H9 (cell line): ENCODE measurements at regions not wholly inside any gene's neighbourhood (a gene's known extent, or its start where the extent isn't known, plus 50 kb on each side); places are given as distances from the start of the nearest gene placed in this dataset.

ENCODE experiments used
- DNase-seq: peaks from one replicate; pipeline ENCODE4 v3.0.0-alpha.2; 2017
- H2AFZ ChIP-seq: one replicate; pipeline ENCODE4 v1.6.1; 2013; ENCODE audit warnings: mild to moderate bottlenecking, low read length, control low read depth, moderate library complexity
- H2AK5ac ChIP-seq: 2 replicates; pipeline ENCODE4 v1.6.1; 2013; ENCODE audit warnings: low read length, control low read depth, mixed read lengths; ENCODE audit not compliant: insufficient read length
- H2BK120ac ChIP-seq: one replicate; pipeline ENCODE4 v1.6.1; 2013; ENCODE audit warnings: low read depth, mild to moderate bottlenecking, low read length, control low read depth, inconsistent platforms; ENCODE audit not compliant: poor library complexity, severe bottlenecking
- H2BK12ac ChIP-seq: 2 replicates; pipeline ENCODE4 v1.6.1; 2013; ENCODE audit warnings: low read length, control low read depth, mixed read lengths, low read depth; ENCODE audit not compliant: insufficient read length
- H2BK15ac ChIP-seq: 2 replicates; pipeline ENCODE4 v1.6.1; 2013; ENCODE audit warnings: low read depth, low read length, control low read depth
- H2BK20ac ChIP-seq: one replicate; pipeline ENCODE4 v1.6.1; 2013; ENCODE audit warnings: low read depth, mild to moderate bottlenecking, low read length, control low read depth, inconsistent platforms; ENCODE audit not compliant: poor library complexity, severe bottlenecking
- H2BK5ac ChIP-seq: 2 replicates; pipeline ENCODE4 v1.6.1; 2013; ENCODE audit warnings: low read length, control low read depth, mixed read lengths; ENCODE audit not compliant: insufficient read length
- H3K14ac ChIP-seq: 2 replicates; pipeline ENCODE4 v1.6.1; 2013; ENCODE audit warnings: low read length, control low read depth; ENCODE audit not compliant: insufficient read depth
- H3K18ac ChIP-seq: 2 replicates; pipeline ENCODE4 v1.6.1; 2013; ENCODE audit warnings: low read depth, mild to moderate bottlenecking, mixed read lengths, low read length, control low read depth; ENCODE audit not compliant: insufficient read length
- H3K23ac ChIP-seq: 2 replicates; pipeline ENCODE4 v1.6.1; 2013; ENCODE audit warnings: low read length, control low read depth, mixed read lengths, low read depth; ENCODE audit not compliant: insufficient read length
- H3K23me2 ChIP-seq: 2 replicates; pipeline ENCODE4 v1.6.1; 2013; ENCODE audit warnings: low read depth, mild to moderate bottlenecking, mixed read lengths, low read length, control low read depth; ENCODE audit not compliant: insufficient read length, poor library complexity, severe bottlenecking
- H3K27ac ChIP-seq: 2 replicates; pipeline ENCODE4 v1.5.1; 2013; ENCODE audit warnings: low read length, control low read depth, mixed read lengths, low read depth; ENCODE audit not compliant: insufficient read length
- H3K27me3 ChIP-seq: 2 replicates; pipeline ENCODE4 v1.6.1; 2013; ENCODE audit warnings: low read length, control low read depth, inconsistent platforms; ENCODE audit not compliant: insufficient read depth
- H3K4ac ChIP-seq: 2 replicates; pipeline ENCODE4 v1.6.1; 2013; ENCODE audit warnings: low read depth, mild to moderate bottlenecking, control low read depth, inconsistent platforms, low read length, moderate library complexity
- H3K4me1 ChIP-seq: 2 replicates; pipeline ENCODE4 v1.6.1; 2013; ENCODE audit warnings: low read length, control low read depth, inconsistent platforms; ENCODE audit not compliant: insufficient read depth
- H3K4me2 ChIP-seq: 2 replicates; pipeline ENCODE4 v1.6.1; 2013; ENCODE audit warnings: low read length, control low read depth, mixed read lengths; ENCODE audit not compliant: insufficient read length, insufficient read depth
- H3K56ac ChIP-seq: 2 replicates; pipeline ENCODE4 v1.6.1; 2013; ENCODE audit warnings: low read depth, mild to moderate bottlenecking, mixed read lengths, low read length, control low read depth; ENCODE audit not compliant: insufficient read length
- H3K79me1 ChIP-seq: 2 replicates; pipeline ENCODE4 v1.6.1; 2013; ENCODE audit warnings: low read depth, mild to moderate bottlenecking, moderate library complexity, low read length, control low read depth, inconsistent platforms; ENCODE audit not compliant: insufficient read depth, poor library complexity, severe bottlenecking
- H3K79me2 ChIP-seq: 2 replicates; pipeline ENCODE4 v1.6.1; 2013; ENCODE audit warnings: low read length, control low read depth, inconsistent platforms; ENCODE audit not compliant: insufficient read depth
- H3K9ac ChIP-seq: 2 replicates; pipeline ENCODE4 v1.6.1; 2013; ENCODE audit warnings: low read length, control low read depth, mixed read lengths; ENCODE audit not compliant: insufficient read length; ENCODE audit errors: extremely low read depth
- H3K9me3 ChIP-seq: one replicate; pipeline ENCODE4 v1.6.1; 2013; ENCODE audit warnings: low read depth, low read length, inconsistent platforms; ENCODE audit not compliant: control insufficient read depth
- H3T11ph ChIP-seq: one replicate; pipeline ENCODE4 v1.6.1; 2013; ENCODE audit warnings: mild to moderate bottlenecking, low read length, control low read depth, inconsistent platforms
- H4K20me1 ChIP-seq: one replicate; pipeline ENCODE4 v1.6.1; 2013; ENCODE audit not compliant: control insufficient read depth, insufficient read length, insufficient read depth
- H4K5ac ChIP-seq: 2 replicates; pipeline ENCODE4 v1.6.1; 2013; ENCODE audit warnings: low read depth, mild to moderate bottlenecking, mixed read lengths, low read length, control low read depth; ENCODE audit not compliant: insufficient read length
- H4K8ac ChIP-seq: replicated peaks from 2 replicates; pipeline ENCODE4 v1.6.1; 2013; ENCODE audit warnings: low read length, control low read depth, mixed read lengths, low read depth; ENCODE audit not compliant: insufficient read length
- H4K91ac ChIP-seq: 2 replicates; pipeline ENCODE4 v1.6.1; 2013; ENCODE audit warnings: low read depth, mild to moderate bottlenecking, moderate library complexity, mixed read lengths, low read length, control low read depth; ENCODE audit not compliant: insufficient read length
- H3K27ac Mint-ChIP-seq, 3 experiments: 2 replicates in 2 of 3; 3 replicates in 1 of 3; pipeline ENCODE4 v1.8.0; 2020 to 2021; ENCODE audit warnings: mixed read lengths in 3 of 3, mild to moderate bottlenecking in 1 of 3, moderate library complexity in 1 of 3
- H3K27me3 Mint-ChIP-seq: 2 replicates; pipeline ENCODE4 v1.8.0; 2021; ENCODE audit warnings: low read depth, mild to moderate bottlenecking, moderate library complexity, mixed read lengths
- H3K36me3 Mint-ChIP-seq, 3 experiments: 2 replicates in 2 of 3; 3 replicates in 1 of 3; pipeline ENCODE4 v1.8.0; 2020 to 2021; ENCODE audit warnings: low read depth in 3 of 3, mixed read lengths in 3 of 3; ENCODE audit not compliant: insufficient read depth in 1 of 3
- H3K4me1 Mint-ChIP-seq, 2 experiments: 2 replicates each; pipeline ENCODE4 v1.8.0; 2020; ENCODE audit warnings: mixed read lengths in 2 of 2
- H3K4me3 Mint-ChIP-seq, 2 experiments: 2 replicates in 1 of 2; 3 replicates in 1 of 2; pipeline ENCODE4 v1.8.0; 2020 to 2021; ENCODE audit warnings: mild to moderate bottlenecking in 2 of 2, mixed read lengths in 2 of 2, moderate library complexity in 1 of 2
- H3K9me3 Mint-ChIP-seq, 2 experiments: 2 replicates in 1 of 2; 3 replicates in 1 of 2; pipeline ENCODE4 v1.8.0; 2020; ENCODE audit warnings: mild to moderate bottlenecking in 2 of 2, mixed read lengths in 2 of 2, moderate library complexity in 1 of 2
- WGBS: extraction: QIAGEN DNeasy Blood & Tissue Kit; methylation state at CpG from one replicate; pipeline ENCODE4 v1.1.7; 2013; ENCODE audit warnings: missing lambda C conversion rate, low lambda C conversion rate, mixed read lengths; ENCODE audit not compliant: insufficient read length; ENCODE audit errors: extremely low coverage; 5-methylcytosine and 5-hydroxymethylcytosine counted together
- TF ChIP-seq, protein P1 (sequence below): fragments of 200-600 bp; sonication (generic); conservative IDR thresholded peaks from 3 replicates; pipeline ENCODE4 v1.8.0; 2021; ENCODE audit warnings: antibody characterized with exemption, mild to moderate bottlenecking

GRCh38 chr1:69492286-69492685 lies 75.4 kb upstream of the LRRC7 start:
- no peak overlapping the region for H2BK12ac ChIP-seq
- no peak overlapping the region for H3K56ac ChIP-seq
- no peak overlapping the region for H4K5ac ChIP-seq
- no peak overlapping the region for H2AK5ac ChIP-seq
- H3K4me1 Mint-ChIP-seq = peaks cover 0 to 10% of the 10 kb centered on the region in 2 experiments; a peak in 2 of 4 replicates
- H3K23me2 ChIP-seq = no peaks in the 10 kb centered on the region
- no peaks in the 10 kb centered on the region for H4K20me1 ChIP-seq
- no peak overlapping the region for H2AFZ ChIP-seq
- no peak overlapping the region for H3K23ac ChIP-seq
- no peak overlapping the region for H2BK15ac ChIP-seq
- H3K79me2 ChIP-seq = no peaks in the 10 kb centered on the region
- no CpG with 5 or more reads among the region's 3 CpGs for WGBS
- peaks cover 0 to 4% of the 10 kb centered on the region in 2 experiments; a peak in 2 of 5 replicates for H3K9me3 Mint-ChIP-seq
- H3K9me3 ChIP-seq = no peaks in the 10 kb centered on the region
- no peak overlapping the region for H3K27ac Mint-ChIP-seq
- H3K4me1 ChIP-seq = no peaks in the 10 kb centered on the region
- H3K4ac ChIP-seq = no peak overlapping the region
- no peak overlapping the region for H4K91ac ChIP-seq
- H3K27me3 Mint-ChIP-seq = no peaks in the 10 kb centered on the region
- TF ChIP-seq, protein P1, sequence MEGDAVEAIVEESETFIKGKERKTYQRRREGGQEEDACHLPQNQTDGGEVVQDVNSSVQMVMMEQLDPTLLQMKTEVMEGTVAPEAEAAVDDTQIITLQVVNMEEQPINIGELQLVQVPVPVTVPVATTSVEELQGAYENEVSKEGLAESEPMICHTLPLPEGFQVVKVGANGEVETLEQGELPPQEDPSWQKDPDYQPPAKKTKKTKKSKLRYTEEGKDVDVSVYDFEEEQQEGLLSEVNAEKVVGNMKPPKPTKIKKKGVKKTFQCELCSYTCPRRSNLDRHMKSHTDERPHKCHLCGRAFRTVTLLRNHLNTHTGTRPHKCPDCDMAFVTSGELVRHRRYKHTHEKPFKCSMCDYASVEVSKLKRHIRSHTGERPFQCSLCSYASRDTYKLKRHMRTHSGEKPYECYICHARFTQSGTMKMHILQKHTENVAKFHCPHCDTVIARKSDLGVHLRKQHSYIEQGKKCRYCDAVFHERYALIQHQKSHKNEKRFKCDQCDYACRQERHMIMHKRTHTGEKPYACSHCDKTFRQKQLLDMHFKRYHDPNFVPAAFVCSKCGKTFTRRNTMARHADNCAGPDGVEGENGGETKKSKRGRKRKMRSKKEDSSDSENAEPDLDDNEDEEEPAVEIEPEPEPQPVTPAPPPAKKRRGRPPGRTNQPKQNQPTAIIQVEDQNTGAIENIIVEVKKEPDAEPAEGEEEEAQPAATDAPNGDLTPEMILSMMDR = no peak
- H3K4me2 ChIP-seq = no peak overlapping the region
- no peaks in the 10 kb centered on the region for H3K79me1 ChIP-seq
- no peaks in the 10 kb centered on the region for H3K27me3 ChIP-seq
- no peak overlapping the region for H4K8ac ChIP-seq
- H3K14ac ChIP-seq = no peak overlapping the region
- no peak overlapping the region for H3K18ac ChIP-seq
- H3K27ac ChIP-seq = no peak overlapping the region
- H3T11ph ChIP-seq = no peak overlapping the region
- no peaks in the 10 kb centered on the region; a peak in 1 of 7 replicates for H3K36me3 Mint-ChIP-seq
- no peak overlapping the region for H3K9ac ChIP-seq
- H2BK20ac ChIP-seq = no peak overlapping the region
- H2BK5ac ChIP-seq = no peak overlapping the region
- DNase-seq = no peak
- H2BK120ac ChIP-seq = no peak overlapping the region
- no peak overlapping the region for H3K4me3 Mint-ChIP-seq
